Glutamatergic neuron (in vitro differentiated cells): ENCODE measurements at regions not wholly inside any gene's neighbourhood (a gene's known extent, or its start where the extent isn't known, plus 50 kb on each side); places are given as distances from the start of the nearest gene placed in this dataset.
A peak's percentile ranks its signal among the peaks of the same experiment; 100 is the strongest.

ENCODE experiments used
- DNase-seq: peaks from one replicate; pipeline ENCODE4 v3.0.0; 2022
- H3K27ac Mint-ChIP-seq: one replicate; pipeline ENCODE4 v1.8.0; 2020; ENCODE audit warnings: mild to moderate bottlenecking, mixed read lengths, inconsistent platforms; ENCODE audit not compliant: unreplicated experiment
- H3K27me3 Mint-ChIP-seq: one replicate; pipeline ENCODE4 v1.8.0; 2020; ENCODE audit warnings: mild to moderate bottlenecking, moderate library complexity, mixed read lengths, inconsistent platforms; ENCODE audit not compliant: unreplicated experiment
- H3K36me3 Mint-ChIP-seq: one replicate; pipeline ENCODE4 v1.8.0; 2020; ENCODE audit warnings: mild to moderate bottlenecking, mixed read lengths, inconsistent platforms; ENCODE audit not compliant: unreplicated experiment
- H3K4me1 Mint-ChIP-seq: one replicate; pipeline ENCODE4 v1.8.0; 2020; ENCODE audit warnings: mild to moderate bottlenecking, low read depth, mixed read lengths, inconsistent platforms; ENCODE audit not compliant: unreplicated experiment
- H3K4me3 Mint-ChIP-seq: one replicate; pipeline ENCODE4 v1.8.0; 2020; ENCODE audit warnings: mild to moderate bottlenecking, mixed read lengths, inconsistent platforms; ENCODE audit not compliant: unreplicated experiment
- H3K9me3 Mint-ChIP-seq: one replicate; pipeline ENCODE4 v1.8.0; 2020; ENCODE audit warnings: mild to moderate bottlenecking, moderate library complexity, mixed read lengths, inconsistent platforms; ENCODE audit not compliant: unreplicated experiment
- CTCF ChIP-seq: fragments of 200-600 bp; sonication (generic); IDR thresholded peaks from one replicate; pipeline ENCODE4 v1.5.0; 2021; ENCODE audit not compliant: partially characterized antibody, unreplicated experiment

- no peak for TF ChIP-seq CTCF
- Mint-ChIP-seq H3K4me3 (peak overlapping the region; percentile 49), H3K9me3 (peaks cover 8% of the 10 kb centered on the region), H3K36me3 (peaks cover 10% of the 10 kb centered on the region), H3K4me1 (peaks cover 32% of the 10 kb centered on the region), H3K27me3 (peaks cover 4% of the 10 kb centered on the region), H3K27ac (peak overlapping the region; percentile 87)
- no peak for DNase-seq
Measured at GRCh38 chr3:21876782-21877181, 125.8 kb upstream of the ZNF385D start.

GRCh38 chr3:21877214-21877754, 126.3 kb upstream of the ZNF385D start:
- peaks cover 8% of the 10 kb centered on the region for H3K9me3 Mint-ChIP-seq
- H3K36me3 Mint-ChIP-seq: peaks cover 10% of the 10 kb centered on the region
- DNase-seq: no peak
- TF ChIP-seq CTCF: no peak
- H3K4me1 Mint-ChIP-seq: peaks cover 32% of the 10 kb centered on the region
- H3K4me3 Mint-ChIP-seq: peak overlapping the region; percentile 49
- peak overlapping the region; percentile 87 for H3K27ac Mint-ChIP-seq
- peaks cover 4% of the 10 kb centered on the region for H3K27me3 Mint-ChIP-seq

- H3K4me1 Mint-ChIP-seq: peaks cover 44% of the 10 kb centered on the region
- peak overlapping the region; percentile 48 for H3K27ac Mint-ChIP-seq
- H3K4me3 Mint-ChIP-seq: peak overlapping the region; percentile 9
- DNase-seq: no peak
- H3K27me3 Mint-ChIP-seq: peaks cover 4% of the 10 kb centered on the region
- no peak for TF ChIP-seq CTCF
- H3K9me3 Mint-ChIP-seq: peaks cover 8% of the 10 kb centered on the region
- peaks cover 8% of the 10 kb centered on the region for H3K36me3 Mint-ChIP-seq
Measured at GRCh38 chr3:21879184-21879886, 128.3 kb upstream of the ZNF385D start.

GRCh38 chr3:21888656-21889055, 137.6 kb upstream of the ZNF385D start:
- Mint-ChIP-seq H3K4me3 (peak overlapping the region; percentile 41), H3K4me1 (peaks cover 53% of the 10 kb centered on the region), H3K27ac (peak overlapping the region; percentile 79), H3K27me3 (peaks cover 2% of the 10 kb centered on the region), H3K36me3 (no peaks in the 10 kb centered on the region), H3K9me3 (peaks cover 8% of the 10 kb centered on the region)
- no peak for TF ChIP-seq CTCF
- no peak for DNase-seq

- Mint-ChIP-seq H3K9me3 (peaks cover 8% of the 10 kb centered on the region), H3K4me3 (no peak overlapping the region), H3K27ac (peak overlapping the region; percentile 79), H3K36me3 (no peaks in the 10 kb centered on the region), H3K4me1 (peaks cover 51% of the 10 kb centered on the region), H3K27me3 (peaks cover 2% of the 10 kb centered on the region)
- no peak for TF ChIP-seq CTCF
- peak; percentile 17 for DNase-seq
Measured at GRCh38 chr3:21889166-21889565, 138.2 kb upstream of the ZNF385D start.
